ENCODE measurements at regions not wholly inside any gene's neighbourhood (a gene's known extent, or its start where the extent isn't known, plus 50 kb on each side); places are given as distances from the start of the nearest gene placed in this dataset.

- TF ChIP-seq POLR2A (IDR thresholded peaks at IDR 0.05) = no peak
- no peak for TF ChIP-seq CTCF (IDR thresholded peaks at IDR 0.05)
Observed at GRCh38 chr13:109979228-109979627, 192.8 kb upstream of the IRS2 start.

Measured in esophagus squamous epithelium (tissue), 4 donors.